ENCODE measurements at regions not wholly inside any gene's neighbourhood (a gene's known extent, or its start where the extent isn't known, plus 50 kb on each side); places are given as distances from the start of the nearest gene placed in this dataset.

DNA sequence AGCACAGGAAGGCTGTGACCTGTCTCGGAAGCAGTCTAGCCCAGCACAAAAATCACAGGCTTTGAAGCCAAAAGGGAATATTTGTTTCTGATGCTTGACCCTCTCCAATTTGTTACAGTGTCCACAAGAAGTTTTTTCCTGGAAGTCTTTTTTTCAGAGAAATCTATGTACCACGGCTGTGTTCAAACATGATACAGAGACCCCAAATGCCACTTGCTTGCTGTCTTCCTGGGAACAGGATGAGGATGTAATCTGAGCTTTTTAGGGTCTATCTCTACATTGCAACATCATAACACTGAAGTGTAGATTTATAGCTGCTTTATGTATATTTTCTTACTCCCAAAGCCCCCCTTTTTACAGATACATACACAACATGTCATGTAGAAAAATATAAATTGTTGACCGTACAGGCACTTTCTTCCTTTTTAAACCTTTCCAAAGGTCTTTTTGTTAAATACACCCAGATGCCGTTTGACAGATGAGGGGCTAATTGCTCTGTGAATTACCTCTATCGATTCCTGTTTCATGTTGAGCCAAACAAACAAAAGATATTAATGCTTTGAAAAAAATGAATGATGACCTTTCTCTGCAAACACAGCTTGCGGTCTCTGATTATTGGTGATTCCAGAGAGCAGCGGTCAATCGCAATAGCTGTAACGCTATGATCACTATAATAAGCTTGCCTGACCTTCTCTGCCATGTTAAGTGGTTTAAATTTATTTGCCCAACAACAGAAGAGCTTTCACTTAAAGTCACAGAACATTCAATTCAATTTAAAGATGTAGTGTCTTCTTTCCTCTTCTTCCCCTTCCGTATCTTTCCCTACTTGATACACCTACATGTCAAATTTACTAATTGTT, 875.9 kb upstream of the NR2F2 start:
- ATAC-seq, result no peak
- no peak for TF ChIP-seq CREB5 (CRISPR knock-in tag; IDR thresholded peaks at IDR 0.05; ENCODE audit: low read depth)
- TF ChIP-seq ESRRG (CRISPR knock-in tag; IDR thresholded peaks at IDR 0.05), result no peak
- TF ChIP-seq, protein P1, sequence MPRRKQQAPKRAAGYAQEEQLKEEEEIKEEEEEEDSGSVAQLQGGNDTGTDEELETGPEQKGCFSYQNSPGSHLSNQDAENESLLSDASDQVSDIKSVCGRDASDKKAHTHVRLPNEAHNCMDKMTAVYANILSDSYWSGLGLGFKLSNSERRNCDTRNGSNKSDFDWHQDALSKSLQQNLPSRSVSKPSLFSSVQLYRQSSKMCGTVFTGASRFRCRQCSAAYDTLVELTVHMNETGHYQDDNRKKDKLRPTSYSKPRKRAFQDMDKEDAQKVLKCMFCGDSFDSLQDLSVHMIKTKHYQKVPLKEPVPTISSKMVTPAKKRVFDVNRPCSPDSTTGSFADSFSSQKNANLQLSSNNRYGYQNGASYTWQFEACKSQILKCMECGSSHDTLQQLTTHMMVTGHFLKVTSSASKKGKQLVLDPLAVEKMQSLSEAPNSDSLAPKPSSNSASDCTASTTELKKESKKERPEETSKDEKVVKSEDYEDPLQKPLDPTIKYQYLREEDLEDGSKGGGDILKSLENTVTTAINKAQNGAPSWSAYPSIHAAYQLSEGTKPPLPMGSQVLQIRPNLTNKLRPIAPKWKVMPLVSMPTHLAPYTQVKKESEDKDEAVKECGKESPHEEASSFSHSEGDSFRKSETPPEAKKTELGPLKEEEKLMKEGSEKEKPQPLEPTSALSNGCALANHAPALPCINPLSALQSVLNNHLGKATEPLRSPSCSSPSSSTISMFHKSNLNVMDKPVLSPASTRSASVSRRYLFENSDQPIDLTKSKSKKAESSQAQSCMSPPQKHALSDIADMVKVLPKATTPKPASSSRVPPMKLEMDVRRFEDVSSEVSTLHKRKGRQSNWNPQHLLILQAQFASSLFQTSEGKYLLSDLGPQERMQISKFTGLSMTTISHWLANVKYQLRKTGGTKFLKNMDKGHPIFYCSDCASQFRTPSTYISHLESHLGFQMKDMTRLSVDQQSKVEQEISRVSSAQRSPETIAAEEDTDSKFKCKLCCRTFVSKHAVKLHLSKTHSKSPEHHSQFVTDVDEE (CRISPR knock-in tag; IDR thresholded peaks at IDR 0.05), result no peak
- TF ChIP-seq, protein P2, sequence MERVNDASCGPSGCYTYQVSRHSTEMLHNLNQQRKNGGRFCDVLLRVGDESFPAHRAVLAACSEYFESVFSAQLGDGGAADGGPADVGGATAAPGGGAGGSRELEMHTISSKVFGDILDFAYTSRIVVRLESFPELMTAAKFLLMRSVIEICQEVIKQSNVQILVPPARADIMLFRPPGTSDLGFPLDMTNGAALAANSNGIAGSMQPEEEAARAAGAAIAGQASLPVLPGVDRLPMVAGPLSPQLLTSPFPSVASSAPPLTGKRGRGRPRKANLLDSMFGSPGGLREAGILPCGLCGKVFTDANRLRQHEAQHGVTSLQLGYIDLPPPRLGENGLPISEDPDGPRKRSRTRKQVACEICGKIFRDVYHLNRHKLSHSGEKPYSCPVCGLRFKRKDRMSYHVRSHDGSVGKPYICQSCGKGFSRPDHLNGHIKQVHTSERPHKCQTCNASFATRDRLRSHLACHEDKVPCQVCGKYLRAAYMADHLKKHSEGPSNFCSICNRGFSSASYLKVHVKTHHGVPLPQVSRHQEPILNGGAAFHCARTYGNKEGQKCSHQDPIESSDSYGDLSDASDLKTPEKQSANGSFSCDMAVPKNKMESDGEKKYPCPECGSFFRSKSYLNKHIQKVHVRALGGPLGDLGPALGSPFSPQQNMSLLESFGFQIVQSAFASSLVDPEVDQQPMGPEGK (CRISPR knock-in tag; IDR thresholded peaks at IDR 0.05; ENCODE audit: borderline replicate concordance), result no peak
- TF ChIP-seq SNAI2 (CRISPR knock-in tag; IDR thresholded peaks at IDR 0.05), result no peak
- no peak for TF ChIP-seq ARNTL (CRISPR knock-in tag; IDR thresholded peaks at IDR 0.05; ENCODE audit: borderline replicate concordance, low read depth)
- no peak for TF ChIP-seq TCF4 (CRISPR knock-in tag; IDR thresholded peaks at IDR 0.05; ENCODE audit: borderline replicate concordance)
- TF ChIP-seq RARB (CRISPR knock-in tag; IDR thresholded peaks at IDR 0.05), result no peak
- no peak for TF ChIP-seq TOX (CRISPR knock-in tag; IDR thresholded peaks at IDR 0.05; ENCODE audit: borderline replicate concordance)
- no peak for TF ChIP-seq ZNF565 (CRISPR knock-in tag; conservative IDR thresholded peaks at IDR 0.05; ENCODE audit: low read depth)
- TF ChIP-seq PPARA (CRISPR knock-in tag; IDR thresholded peaks at IDR 0.05; ENCODE audit: borderline replicate concordance), result no peak
- no peak for TF ChIP-seq ZFP30 (CRISPR knock-in tag; IDR thresholded peaks at IDR 0.05)
- no peak for TF ChIP-seq ZFP3 (CRISPR knock-in tag; IDR thresholded peaks at IDR 0.05)
- no peak for TF ChIP-seq POU6F1 (CRISPR knock-in tag; IDR thresholded peaks at IDR 0.05; ENCODE audit: borderline replicate concordance, low read depth)

GRCh38 chr15:95457520-95457919, 873.0 kb upstream of the NR2F2 start:
- TF ChIP-seq, protein P2 (CRISPR knock-in tag; IDR thresholded peaks at IDR 0.05; ENCODE audit: borderline replicate concordance), result no peak
- TF ChIP-seq ZFP3 (CRISPR knock-in tag; IDR thresholded peaks at IDR 0.05) (no peak), TOX (CRISPR knock-in tag; IDR thresholded peaks at IDR 0.05; ENCODE audit: borderline replicate concordance) (no peak), ZNF70 (CRISPR knock-in tag; IDR thresholded peaks at IDR 0.05) (no peak), CSDC2 (CRISPR knock-in tag; IDR thresholded peaks at IDR 0.05) (no peak)
- no peak for ATAC-seq

GRCh38 chr15:95458721-95459120, 871.8 kb upstream of the NR2F2 start:
- no peak for ATAC-seq
- TF ChIP-seq ESRRG (CRISPR knock-in tag; IDR thresholded peaks at IDR 0.05) (no peak), GLIS3 (CRISPR knock-in tag; IDR thresholded peaks at IDR 0.05) (no peak), OSR1 (CRISPR knock-in tag; IDR thresholded peaks at IDR 0.05) (no peak), ZFP3 (CRISPR knock-in tag; IDR thresholded peaks at IDR 0.05) (no peak), CREB5 (CRISPR knock-in tag; IDR thresholded peaks at IDR 0.05; ENCODE audit: low read depth) (no peak), TCF4 (CRISPR knock-in tag; IDR thresholded peaks at IDR 0.05; ENCODE audit: borderline replicate concordance) (no peak), ZFP30 (CRISPR knock-in tag; IDR thresholded peaks at IDR 0.05) (no peak), ZC3H10 (CRISPR knock-in tag; IDR thresholded peaks at IDR 0.05) (no peak)
- TF ChIP-seq, protein P1 (CRISPR knock-in tag; IDR thresholded peaks at IDR 0.05), result no peak
- TF ChIP-seq, protein P3, sequence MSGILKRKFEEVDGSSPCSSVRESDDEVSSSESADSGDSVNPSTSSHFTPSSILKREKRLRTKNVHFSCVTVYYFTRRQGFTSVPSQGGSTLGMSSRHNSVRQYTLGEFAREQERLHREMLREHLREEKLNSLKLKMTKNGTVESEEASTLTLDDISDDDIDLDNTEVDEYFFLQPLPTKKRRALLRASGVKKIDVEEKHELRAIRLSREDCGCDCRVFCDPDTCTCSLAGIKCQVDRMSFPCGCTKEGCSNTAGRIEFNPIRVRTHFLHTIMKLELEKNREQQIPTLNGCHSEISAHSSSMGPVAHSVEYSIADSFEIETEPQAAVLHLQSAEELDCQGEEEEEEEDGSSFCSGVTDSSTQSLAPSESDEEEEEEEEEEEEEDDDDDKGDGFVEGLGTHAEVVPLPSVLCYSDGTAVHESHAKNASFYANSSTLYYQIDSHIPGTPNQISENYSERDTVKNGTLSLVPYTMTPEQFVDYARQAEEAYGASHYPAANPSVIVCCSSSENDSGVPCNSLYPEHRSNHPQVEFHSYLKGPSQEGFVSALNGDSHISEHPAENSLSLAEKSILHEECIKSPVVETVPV (CRISPR knock-in tag; IDR thresholded peaks at IDR 0.05), result no peak

Measured in SK-N-SH treated with all-trans-retinoic acid at 6 μM for 48 hours (cell line).